GM12865 (cell line): ENCODE measurements at regions not wholly inside any gene's neighbourhood (a gene's known extent, or its start where the extent isn't known, plus 50 kb on each side); places are given as distances from the start of the nearest gene placed in this dataset.
"Not testable (repeated sequence)": the region's sequence is repeated elsewhere in the genome, so short reads cannot be mapped to it uniquely, and the experiment has no call there.

Experiments
- DNase-seq: peaks from one replicate; pipeline ENCODE4 v3.0.0; 2010; ENCODE audit warnings: low read depth
- H3K4me3 ChIP-seq: 2 replicates; pipeline ENCODE4 v1.5.1; 2011; ENCODE audit warnings: mild to moderate bottlenecking, low read depth, low read length, control low read depth
- CTCF ChIP-seq: IDR thresholded peaks from 2 replicates; pipeline ENCODE4 v1.5.1; 2011; ENCODE audit warnings: low read length, control low read depth, low read depth, inconsistent platforms; ENCODE audit not compliant: insufficient read depth; ENCODE audit errors: missing control alignments

DNA sequence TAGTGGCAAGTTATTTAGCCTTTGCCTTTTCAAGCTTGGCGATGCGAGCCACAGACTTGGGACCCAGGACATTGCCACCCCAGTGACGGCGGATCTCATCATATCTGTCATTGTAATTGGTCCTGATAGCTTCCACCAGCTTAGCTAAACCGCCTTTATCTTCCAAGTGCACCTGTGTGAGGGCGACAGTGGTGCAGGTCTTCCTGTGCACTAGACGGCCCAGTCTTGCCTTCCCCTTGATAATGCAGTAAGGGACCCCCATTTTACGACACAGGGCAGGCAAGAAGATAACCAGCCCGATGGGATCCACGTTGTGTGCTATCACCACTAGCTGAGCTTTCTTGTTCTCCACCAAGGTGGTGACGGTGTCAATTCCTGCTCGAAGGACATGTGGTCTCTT is 99.6 kb upstream of the ITGB1 start:
- DNase-seq: no peak
- no peak for TF ChIP-seq CTCF
- H3K4me3 ChIP-seq: no peak overlapping the region

- no peak for TF ChIP-seq CTCF
- no peak for DNase-seq
- H3K4me3 ChIP-seq: no peak overlapping the region
Measured at GRCh38 chr10:33056828-33057596, 99.0 kb upstream of the ITGB1 start.

- TF ChIP-seq CTCF: no peak
- DNase-seq: no peak
- no peak overlapping the region for H3K4me3 ChIP-seq
Measured at GRCh38 chr10:33055625-33056024, 97.6 kb upstream of the ITGB1 start.

DNA sequence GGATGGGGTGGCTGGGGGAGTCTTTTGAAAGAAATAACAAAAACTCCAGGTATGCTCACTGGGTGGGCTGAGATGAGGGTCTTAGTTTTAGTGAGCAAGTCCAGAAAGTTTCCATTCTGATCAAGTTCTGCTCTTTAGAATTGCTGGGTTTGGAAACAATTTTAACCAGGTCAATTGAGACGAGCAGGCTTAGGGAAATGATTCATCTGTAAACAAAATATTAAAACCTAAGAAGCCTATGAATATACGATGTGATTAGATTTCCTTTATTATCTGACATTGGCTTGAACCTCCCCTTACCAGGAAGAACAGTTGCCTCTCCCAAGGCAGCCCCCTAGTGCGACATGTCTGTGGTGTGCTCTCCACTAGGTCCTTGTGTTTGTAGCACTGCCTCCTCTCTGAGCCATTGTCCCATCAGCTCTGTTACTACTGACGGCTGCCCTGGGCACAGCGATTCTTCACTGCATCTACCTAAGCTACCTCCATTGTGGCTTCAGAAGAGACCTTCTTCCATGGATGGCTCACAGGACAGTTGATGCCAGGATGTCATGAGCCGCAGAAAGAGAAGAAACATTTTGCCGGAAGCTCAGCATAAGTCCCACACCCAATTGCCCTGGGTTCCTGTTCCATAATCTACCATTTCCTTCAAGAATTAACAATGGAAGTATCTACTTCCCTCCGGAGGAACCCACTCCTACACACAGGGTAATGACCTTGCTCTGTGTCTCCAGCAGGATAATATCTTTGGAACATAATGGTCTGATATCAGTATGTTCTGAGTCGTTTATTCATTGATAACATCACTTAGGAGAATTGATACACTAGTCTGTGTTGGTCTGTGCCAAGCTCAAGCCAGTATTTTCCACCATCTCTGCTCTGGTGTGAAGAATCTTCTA is 95.1 kb upstream of the ITGB1 start:
- no peak for DNase-seq
- TF ChIP-seq CTCF: no peak
- no peak overlapping the region for H3K4me3 ChIP-seq

DNA sequence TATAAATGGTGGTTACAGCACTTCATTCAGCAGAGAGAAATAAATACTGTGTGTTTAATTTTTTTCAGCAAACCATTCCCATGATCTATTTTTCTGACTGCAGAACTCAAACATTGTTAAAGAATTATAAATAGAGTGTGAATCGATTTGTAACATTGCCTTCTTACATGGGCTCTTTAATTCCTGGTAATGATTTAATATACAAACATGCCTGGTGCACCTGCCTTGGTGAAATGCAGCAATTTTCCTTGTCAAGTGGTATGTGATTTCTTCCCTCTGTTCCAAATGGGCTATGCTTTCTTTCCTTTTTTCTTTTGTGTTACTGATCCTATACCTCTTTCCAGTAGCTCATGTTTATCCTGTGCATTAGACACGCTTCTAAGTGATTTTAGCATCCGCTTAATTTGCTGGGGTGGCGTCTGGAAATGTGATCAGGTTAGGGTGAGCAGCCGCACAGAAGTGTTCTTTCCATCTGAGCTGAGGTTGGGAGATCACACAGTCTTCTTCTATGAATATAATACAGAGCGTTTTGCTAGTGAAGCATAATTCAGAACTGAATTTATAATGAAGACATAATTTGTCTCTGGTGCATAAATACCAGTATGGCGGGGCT is 94.3 kb upstream of the ITGB1 start:
- DNase-seq: no peak
- TF ChIP-seq CTCF: no peak
- H3K4me3 ChIP-seq: no peak overlapping the region

DNA sequence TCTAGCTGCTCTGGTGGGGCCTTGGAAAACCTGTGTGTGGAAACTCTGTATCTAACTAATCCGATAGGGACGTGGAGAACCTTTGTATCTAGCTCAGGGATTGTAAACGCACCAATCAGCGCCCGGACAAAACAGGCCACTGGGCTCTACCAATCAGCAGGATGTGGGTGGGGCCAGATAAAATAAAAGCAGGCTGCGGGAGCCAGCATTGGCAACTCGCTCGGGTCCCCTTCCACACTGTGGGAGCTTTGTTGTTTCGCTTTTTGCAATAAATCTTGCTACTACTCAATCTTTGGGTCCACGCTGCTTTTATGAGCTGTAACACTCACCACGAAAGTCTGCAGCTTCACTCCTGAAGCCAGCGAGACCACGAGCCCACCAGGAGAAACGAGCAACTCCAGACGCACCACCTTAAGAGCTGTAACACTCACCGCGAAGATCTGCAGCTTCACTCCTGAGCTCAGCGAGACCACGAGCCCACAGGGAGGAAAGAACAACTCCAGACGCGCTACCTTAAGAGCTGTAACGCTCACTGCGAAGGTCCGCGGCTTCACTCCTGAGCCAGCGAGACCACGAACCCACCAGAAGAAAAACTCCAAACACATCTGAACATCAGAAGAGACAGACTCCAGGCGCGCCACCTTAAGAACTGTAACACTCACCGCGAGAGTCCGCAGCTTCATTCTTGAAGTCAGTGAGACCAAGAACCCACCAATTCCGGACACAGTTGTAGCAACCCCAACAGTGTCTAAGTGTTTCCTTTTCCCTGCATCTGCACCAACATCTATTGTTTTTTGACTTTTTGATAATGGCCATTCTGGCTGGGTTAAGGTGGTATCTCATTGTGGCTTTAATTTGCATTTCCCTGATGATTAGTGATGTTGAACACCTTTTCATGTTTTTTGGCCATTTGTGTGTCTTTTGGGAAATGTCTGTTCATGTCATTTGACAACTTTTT is 92.2 kb upstream of the ITGB1 start:
- DNase-seq, H3K4me3 ChIP-seq: not testable (repeated sequence)
